Upper lobe of left lung (tissue), 6 donors: ENCODE measurements at regions not wholly inside any gene's neighbourhood (a gene's known extent, or its start where the extent isn't known, plus 50 kb on each side); places are given as distances from the start of the nearest gene placed in this dataset.
"Not testable (repeated sequence)": the region's sequence is repeated elsewhere in the genome, so short reads cannot be mapped to it uniquely, and the experiment has no call there.

Experiments
- ATAC-seq, 2 donors: fragments of 200-7000 bp; cut with Tn5 transposase; one replicate each; pipeline ENCODE4 v1.9.1; 2022; ENCODE audit warnings: mild to moderate bottlenecking in 2 of 2, moderate library complexity in 2 of 2; ENCODE audit not compliant: low FRiP score in 2 of 2
- DNase-seq, 2 donors: peaks; one replicate each; pipeline ENCODE4 v3.0.0-alpha.2; 2019 to 2020
- H3K27ac ChIP-seq, 4 donors: fragments of 200-600 bp; sonication (generic); one replicate each; pipeline ENCODE4 v1.5.1; 2016 to 2019
- H3K27me3 ChIP-seq, 4 donors: fragments of 200-600 bp; sonication (generic); one replicate each; pipeline ENCODE4 v1.5.1; 2017 to 2019
- H3K36me3 ChIP-seq, 4 donors: fragments of 200-600 bp; sonication (generic); one replicate each; pipeline ENCODE4 v1.5.1; 2016 to 2019
- H3K4me1 ChIP-seq, 4 donors: fragments of 200-600 bp; sonication (generic); one replicate each; pipeline ENCODE4 v1.5.1; 2018 to 2019
- H3K4me3 ChIP-seq, 4 donors: fragments of 200-600 bp; sonication (generic); one replicate each; pipeline ENCODE4 v1.5.1; 2017 to 2019; ENCODE audit warnings: mild to moderate bottlenecking in 2 of 4, moderate library complexity in 1 of 4
- H3K9me3 ChIP-seq, 4 donors: fragments of 200-600 bp; sonication (generic); one replicate each; pipeline ENCODE4 v1.5.1; 2018 to 2019
- CTCF ChIP-seq, 6 experiments: fragments of 450-650 bp in 4 of 6; fragments of 200-600 bp in 2 of 6; sonication (generic) in 2 of 6; IDR thresholded peaks; one replicate each; pipeline ENCODE4 v1.5.1; 2016 to 2019; ENCODE audit warnings: antibody characterized with exemption in 6 of 6
- EP300 ChIP-seq, 4 donors: sonication (generic); formaldehyde crosslinking; IDR thresholded peaks; one replicate each; pipeline ENCODE4 v1.5.1; 2017; ENCODE audit warnings: antibody characterized with exemption in 4 of 4, control low read depth in 2 of 4
- POLR2A ChIP-seq, 4 donors: fragments of 450-650 bp; IDR thresholded peaks; one replicate each; pipeline ENCODE4 v1.5.1; 2016 to 2017; ENCODE audit warnings: antibody characterized with exemption in 4 of 4, mild to moderate bottlenecking in 2 of 4
- POLR2AphosphoS5 ChIP-seq, 2 donors: sonication (generic); formaldehyde crosslinking; IDR thresholded peaks; one replicate each; pipeline ENCODE4 v1.5.1; 2017; ENCODE audit warnings: antibody characterized with exemption in 2 of 2
- WGBS, 2 donors: methylation state at CpG; one replicate each; pipeline ENCODE4 v1.1.5; 2017 to 2018; 5-methylcytosine and 5-hydroxymethylcytosine counted together
- donor health status: DM: no; HTN: no; CAD: no; lungs with moderate emphysema.
- donor health status: DM: no; HTN: yes; CAD: no; lungs with severe emphysema.

GRCh38 chr10:30540276-30540675 lies 89.3 kb downstream of the LYZL2 start:
- ATAC-seq, result no peak
- 84 to 88% methylated on average over 2 of the region's 2 CpGs for WGBS, 2 donors
- H3K27ac ChIP-seq, result peak overlapping the region in 1 of 4 donors; percentile 45

GRCh38 chr10:30538086-30538485 lies 91.5 kb downstream of the LYZL2 start:
- H3K36me3 ChIP-seq, result no peaks in the 10 kb centered on the region
- WGBS, 2 donors, result 39 to 44% methylated on average over 4 of the region's 4 CpGs
- peaks cover 30 to 59% (median 39%) of the 10 kb centered on the region in 4 donors for H3K4me1 ChIP-seq
- DNase-seq (no peak), ATAC-seq (no peak)
- no peak overlapping the region for H3K4me3 ChIP-seq
- TF ChIP-seq CTCF (IDR thresholded peaks at IDR 0.05) (no peak), EP300 (IDR thresholded peaks at IDR 0.05) (no peak), POLR2AphosphoS5 (IDR thresholded peaks at IDR 0.05) (peak in 1 of 2 donors; percentile 1), POLR2A (IDR thresholded peaks at IDR 0.05) (no peak)
- H3K9me3 ChIP-seq, result no peaks in the 10 kb centered on the region
- H3K27ac ChIP-seq, result peak overlapping the region; percentile 59 to 87 (median 68)
- no peaks in the 10 kb centered on the region for H3K27me3 ChIP-seq

More at GRCh38 chr10:30540276-30540675, 89.3 kb downstream of the LYZL2 start:
- no peak for DNase-seq
- Histone ChIP-seq H3K9me3 (no peaks in the 10 kb centered on the region), H3K27me3 (no peaks in the 10 kb centered on the region), H3K36me3 (no peaks in the 10 kb centered on the region), H3K4me3 (no peak overlapping the region), H3K4me1 (peaks cover 23 to 45% (median 33%) of the 10 kb centered on the region in 4 donors)
- no peak for TF ChIP-seq EP300 (IDR thresholded peaks at IDR 0.05)
- no peak for TF ChIP-seq POLR2A (IDR thresholded peaks at IDR 0.05)
- TF ChIP-seq CTCF (IDR thresholded peaks at IDR 0.05), result no peak
- no peak for TF ChIP-seq POLR2AphosphoS5 (IDR thresholded peaks at IDR 0.05)

GRCh38 chr10:30537586-30537985 lies 92.0 kb downstream of the LYZL2 start:
- 15 to 18% methylated on average over 2 of the region's 2 CpGs for WGBS, 2 donors

GRCh38 chr10:30537158-30537557 lies 92.4 kb downstream of the LYZL2 start:
- not testable (repeated sequence) for H3K27me3 ChIP-seq, H3K36me3 ChIP-seq, DNase-seq, ATAC-seq, H3K9me3 ChIP-seq, H3K4me3 ChIP-seq
- H3K27ac ChIP-seq, result peak overlapping the region; percentile 59 to 87 (median 68)
- WGBS, 2 donors, result 42 to 45% methylated on average over 1 of the region's 1 CpG
- H3K4me1 ChIP-seq, result peaks cover 31 to 65% (median 45%) of the 10 kb centered on the region in 4 donors

More at GRCh38 chr10:30537586-30537985, 92.0 kb downstream of the LYZL2 start:
- TF ChIP-seq EP300 (IDR thresholded peaks at IDR 0.05), result peak in 2 of 4 donors; percentile 66 to 78
- no peak for TF ChIP-seq CTCF (IDR thresholded peaks at IDR 0.05)
- peak in 1 of 2 donors; percentile 30 for TF ChIP-seq POLR2AphosphoS5 (IDR thresholded peaks at IDR 0.05)
- DNase-seq, result no peak
- Histone ChIP-seq H3K27ac (peak overlapping the region; percentile 59 to 87 (median 68)), H3K4me1 (peaks cover 31 to 63% (median 43%) of the 10 kb centered on the region in 4 donors), H3K4me3 (no peak overlapping the region), H3K27me3 (no peaks in the 10 kb centered on the region), H3K36me3 (no peaks in the 10 kb centered on the region), H3K9me3 (no peaks in the 10 kb centered on the region)
- ATAC-seq, result no peak

- H3K27ac ChIP-seq, result peak overlapping the region in 3 of 4 donors; percentile 59 to 87 (median 72)
- H3K9me3 ChIP-seq, result no peaks in the 10 kb centered on the region
- H3K4me1 ChIP-seq, result peaks cover 31 to 62% (median 43%) of the 10 kb centered on the region in 4 donors
- DNase-seq (no peak), ATAC-seq (no peak)
- no peaks in the 10 kb centered on the region for H3K36me3 ChIP-seq
- WGBS, 2 donors, result 33 to 34% methylated on average over 4 of the region's 4 CpGs
- H3K4me3 ChIP-seq, result no peak overlapping the region
- H3K27me3 ChIP-seq, result no peaks in the 10 kb centered on the region
- TF ChIP-seq EP300 (IDR thresholded peaks at IDR 0.05) (no peak), POLR2AphosphoS5 (IDR thresholded peaks at IDR 0.05) (no peak), CTCF (IDR thresholded peaks at IDR 0.05) (no peak), POLR2A (IDR thresholded peaks at IDR 0.05) (no peak)
Observed at GRCh38 chr10:30536578-30536977, 93.0 kb downstream of the LYZL2 start.
